ENCODE measurements at regions not wholly inside any gene's neighbourhood (a gene's known extent, or its start where the extent isn't known, plus 50 kb on each side); places are given as distances from the start of the nearest gene placed in this dataset.

DNA sequence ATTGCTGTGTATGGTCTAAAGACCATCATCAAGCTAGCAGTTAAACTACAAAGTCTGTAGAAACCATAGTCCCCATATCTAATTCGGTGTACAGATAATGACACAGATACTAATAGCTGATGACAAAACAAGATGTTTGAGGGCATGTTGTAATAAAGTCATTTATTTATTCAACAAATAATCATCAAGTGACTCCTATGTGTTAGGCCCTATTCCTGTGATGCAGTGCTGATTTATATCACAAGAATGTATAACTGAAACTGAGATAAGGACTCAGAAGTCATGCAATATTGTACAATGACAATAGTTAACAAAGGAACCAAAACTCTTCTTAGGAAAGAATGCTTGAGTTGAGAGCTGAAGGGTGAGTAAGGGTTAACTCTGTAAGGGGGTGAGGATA lies 315.0 kb upstream of the NR3C2 start:
- TF ChIP-seq SUZ12 (IDR thresholded peaks at IDR 0.05; ENCODE audit: extremely low read depth, insufficient read depth, insufficient read length) = no peak
- TF ChIP-seq YY1 (IDR thresholded peaks at IDR 0.05; ENCODE audit: insufficient read depth, insufficient read length) = no peak

All from NT2/D1 (cell line).